ENCODE measurements at regions not wholly inside any gene's neighbourhood (a gene's known extent, or its start where the extent isn't known, plus 50 kb on each side); places are given as distances from the start of the nearest gene placed in this dataset.

GRCh38 chr5:121755266-121755665 lies 96.4 kb upstream of the FTMT start:
- TF ChIP-seq CTCF (IDR thresholded peaks at IDR 0.05): no peak
- TF ChIP-seq EZH2 (IDR thresholded peaks at IDR 0.05): no peak

All from neural progenitor cell (in vitro differentiated cells).